ENCODE measurements at regions not wholly inside any gene's neighbourhood (a gene's known extent, or its start where the extent isn't known, plus 50 kb on each side); places are given as distances from the start of the nearest gene placed in this dataset.

- Histone ChIP-seq H3K27me3 (no peaks in the 10 kb centered on the region), H3K27ac (no peak overlapping the region), H3K4me3 (no peak overlapping the region), H3K36me3 (no peaks in the 10 kb centered on the region), H3K9me3 (no peaks in the 10 kb centered on the region), H3K4me1 (no peaks in the 10 kb centered on the region)
- TF ChIP-seq, protein P1, sequence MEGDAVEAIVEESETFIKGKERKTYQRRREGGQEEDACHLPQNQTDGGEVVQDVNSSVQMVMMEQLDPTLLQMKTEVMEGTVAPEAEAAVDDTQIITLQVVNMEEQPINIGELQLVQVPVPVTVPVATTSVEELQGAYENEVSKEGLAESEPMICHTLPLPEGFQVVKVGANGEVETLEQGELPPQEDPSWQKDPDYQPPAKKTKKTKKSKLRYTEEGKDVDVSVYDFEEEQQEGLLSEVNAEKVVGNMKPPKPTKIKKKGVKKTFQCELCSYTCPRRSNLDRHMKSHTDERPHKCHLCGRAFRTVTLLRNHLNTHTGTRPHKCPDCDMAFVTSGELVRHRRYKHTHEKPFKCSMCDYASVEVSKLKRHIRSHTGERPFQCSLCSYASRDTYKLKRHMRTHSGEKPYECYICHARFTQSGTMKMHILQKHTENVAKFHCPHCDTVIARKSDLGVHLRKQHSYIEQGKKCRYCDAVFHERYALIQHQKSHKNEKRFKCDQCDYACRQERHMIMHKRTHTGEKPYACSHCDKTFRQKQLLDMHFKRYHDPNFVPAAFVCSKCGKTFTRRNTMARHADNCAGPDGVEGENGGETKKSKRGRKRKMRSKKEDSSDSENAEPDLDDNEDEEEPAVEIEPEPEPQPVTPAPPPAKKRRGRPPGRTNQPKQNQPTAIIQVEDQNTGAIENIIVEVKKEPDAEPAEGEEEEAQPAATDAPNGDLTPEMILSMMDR (IDR thresholded peaks at IDR 0.05): no peak
- no peak for TF ChIP-seq POLR2A (IDR thresholded peaks at IDR 0.05)
- 52 to 60% methylated on average over 2 of the region's 2 CpGs for WGBS, 2 donors
- DNase-seq: no peak
- intact Hi-C loops (cut with DNase I): no loop called here
These were observed 160.4 kb downstream of the PRDM6 start for GRCh38 chr5:123249446-123249845.

DNA sequence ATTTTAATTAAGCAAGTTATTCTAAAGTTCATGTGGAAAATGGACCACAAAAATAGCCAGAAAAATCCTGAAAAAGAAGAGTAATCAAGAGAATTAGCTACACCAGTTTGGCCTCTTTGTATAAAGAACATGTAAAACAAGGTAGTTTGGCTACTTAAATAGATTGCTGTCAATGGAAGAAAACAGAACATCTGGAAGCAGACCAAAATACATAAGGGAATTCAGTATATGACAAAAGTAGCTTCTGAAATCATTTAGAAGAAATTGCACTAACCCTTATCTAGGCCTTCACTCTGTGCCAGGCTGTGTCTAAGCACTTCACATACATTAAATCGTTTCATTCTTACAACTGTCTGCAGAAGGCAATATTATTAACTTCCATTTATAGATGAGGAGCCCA is 156.6 kb downstream of the PRDM6 start:
- Histone ChIP-seq H3K4me3 (no peak overlapping the region), H3K9me3 (no peaks in the 10 kb centered on the region), H3K36me3 (no peaks in the 10 kb centered on the region), H3K4me1 (no peaks in the 10 kb centered on the region), H3K27me3 (no peaks in the 10 kb centered on the region), H3K27ac (no peak overlapping the region)
- WGBS, 2 donors: 30 to 50% methylated on average over 1 of the region's 1 CpG
- intact Hi-C loops (cut with DNase I): no loop called here
- TF ChIP-seq POLR2A (IDR thresholded peaks at IDR 0.05): no peak
- TF ChIP-seq, protein P1 (IDR thresholded peaks at IDR 0.05): no peak
- no peak for DNase-seq

- TF ChIP-seq, protein P1 (IDR thresholded peaks at IDR 0.05): no peak
- TF ChIP-seq POLR2A (IDR thresholded peaks at IDR 0.05): no peak
- no peak for DNase-seq
- Histone ChIP-seq H3K4me1 (no peaks in the 10 kb centered on the region), H3K27ac (no peak overlapping the region), H3K4me3 (no peak overlapping the region), H3K36me3 (no peaks in the 10 kb centered on the region), H3K27me3 (no peaks in the 10 kb centered on the region), H3K9me3 (no peaks in the 10 kb centered on the region)
- 63 to 70% methylated on average over 2 of the region's 2 CpGs for WGBS, 2 donors
- intact Hi-C loops (cut with DNase I): no loop called here
These were observed 155.4 kb downstream of the PRDM6 start for GRCh38 chr5:123244458-123244857.
